ENCODE measurements at regions not wholly inside any gene's neighbourhood (a gene's known extent, or its start where the extent isn't known, plus 50 kb on each side); places are given as distances from the start of the nearest gene placed in this dataset.

DNA sequence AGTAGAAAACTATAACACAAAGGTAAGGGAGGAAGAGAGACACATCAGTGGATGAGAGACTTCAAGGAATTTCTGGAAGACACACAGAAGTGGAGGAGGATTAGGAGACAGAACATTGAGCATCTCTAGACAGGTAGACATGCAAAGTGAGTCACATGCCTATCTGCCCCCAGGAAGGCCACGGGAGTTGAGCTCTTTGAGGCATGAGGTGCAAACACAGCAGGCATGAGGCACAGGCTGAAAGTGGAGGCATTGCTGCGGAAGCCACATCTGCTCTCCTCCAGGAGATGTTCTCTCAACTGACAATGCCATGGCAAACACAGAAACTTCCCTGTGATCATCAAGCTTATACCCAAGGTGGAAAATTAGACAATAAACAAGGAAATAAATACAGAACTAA is 481.6 kb upstream of the MYT1L start:
- Mint-ChIP-seq H3K36me3 (no peaks in the 10 kb centered on the region), H3K9me3 (peaks cover 24% of the 10 kb centered on the region), H3K27ac (no peak overlapping the region), H3K4me3 (no peak overlapping the region), H3K4me1 (no peaks in the 10 kb centered on the region), H3K27me3 (ENCODE audit: insufficient read depth, low read depth) (peaks cover 4% of the 10 kb centered on the region)
- no peak overlapping the region for H3K27ac ChIP-seq
- no peaks in the 10 kb centered on the region for H3K27me3 ChIP-seq
- H3K4me3 ChIP-seq: no peak overlapping the region
- no peak overlapping the region for H3K4me2 ChIP-seq
- no peak for DNase-seq (ENCODE audit: low spot score)
- H4K20me1 ChIP-seq (ENCODE audit: low read depth): no peaks in the 10 kb centered on the region
- H3K79me2 ChIP-seq (ENCODE audit: low read depth): no peaks in the 10 kb centered on the region
- H2AFZ ChIP-seq (replicated peaks): no peak overlapping the region
- TF ChIP-seq EZH2 (IDR thresholded peaks at IDR 0.05): no peak
- no peaks in the 10 kb centered on the region for H3K4me1 ChIP-seq
- no peaks in the 10 kb centered on the region for H3K36me3 ChIP-seq
- H3K9ac ChIP-seq: no peak overlapping the region
- no peaks in the 10 kb centered on the region for H3K9me3 ChIP-seq (ENCODE audit: low read depth)
- no peaks in the 10 kb centered on the region for H3F3A ChIP-seq (ENCODE audit: low read depth)

DNA sequence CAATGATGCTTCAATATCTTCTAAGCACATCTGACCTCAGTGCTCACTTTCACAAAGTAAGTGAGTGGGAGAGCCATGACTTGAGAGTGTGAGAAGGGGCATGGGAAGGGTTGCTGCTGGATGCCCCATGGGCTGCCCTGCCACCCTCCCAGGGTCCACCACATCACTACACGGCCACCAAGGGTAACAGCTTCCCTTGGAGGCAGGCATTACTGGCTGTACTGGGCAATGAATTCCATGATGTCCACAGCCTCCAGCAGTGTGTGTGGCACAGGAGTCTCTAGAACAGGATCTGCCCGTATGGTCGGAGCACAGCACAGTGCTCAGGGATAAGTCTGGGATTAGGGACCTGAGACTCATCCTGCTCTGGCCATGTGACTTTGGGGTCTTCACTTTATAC is 481.0 kb upstream of the MYT1L start:
- H2AFZ ChIP-seq (replicated peaks): no peak overlapping the region
- no peaks in the 10 kb centered on the region for H3K9me3 ChIP-seq (ENCODE audit: low read depth)
- peaks cover 3% of the 10 kb centered on the region for H3K27me3 Mint-ChIP-seq (ENCODE audit: insufficient read depth, low read depth)
- no peaks in the 10 kb centered on the region for H3K4me1 Mint-ChIP-seq
- no peaks in the 10 kb centered on the region for H3K36me3 ChIP-seq
- H3K4me2 ChIP-seq: no peak overlapping the region
- no peaks in the 10 kb centered on the region for H3K4me1 ChIP-seq
- H4K20me1 ChIP-seq (ENCODE audit: low read depth): no peaks in the 10 kb centered on the region
- H3K36me3 Mint-ChIP-seq: no peaks in the 10 kb centered on the region
- H3K9me3 Mint-ChIP-seq: peaks cover 24% of the 10 kb centered on the region
- no peak for TF ChIP-seq CTCF (IDR thresholded peaks at IDR 0.05)
- TF ChIP-seq EZH2phosphoT487 (IDR thresholded peaks at IDR 0.05): no peak
- TF ChIP-seq EZH2 (IDR thresholded peaks at IDR 0.05): no peak
- no peak overlapping the region for H3K4me3 ChIP-seq
- H3K27ac Mint-ChIP-seq: no peak overlapping the region
- no peak overlapping the region for H3K4me3 Mint-ChIP-seq
- no peak overlapping the region for H3K9ac ChIP-seq
- no peaks in the 10 kb centered on the region for H3K79me2 ChIP-seq (ENCODE audit: low read depth)
- DNase-seq (ENCODE audit: low spot score): no peak
- H3K27ac ChIP-seq: no peak overlapping the region
- H3K27me3 ChIP-seq: no peaks in the 10 kb centered on the region
- H3F3A ChIP-seq (ENCODE audit: low read depth): no peaks in the 10 kb centered on the region

- no peak for DNase-seq (ENCODE audit: low spot score)
- no peak overlapping the region for H3K4me3 ChIP-seq
- H3K9me3 Mint-ChIP-seq: peaks cover 19% of the 10 kb centered on the region
- H4K20me1 ChIP-seq (ENCODE audit: low read depth): no peaks in the 10 kb centered on the region
- no peaks in the 10 kb centered on the region for H3F3A ChIP-seq (ENCODE audit: low read depth)
- no peaks in the 10 kb centered on the region for H3K4me1 ChIP-seq
- H3K4me2 ChIP-seq: no peak overlapping the region
- H2AFZ ChIP-seq (replicated peaks): no peak overlapping the region
- no peaks in the 10 kb centered on the region for H3K36me3 ChIP-seq
- no peak overlapping the region for H3K27ac Mint-ChIP-seq
- TF ChIP-seq EZH2phosphoT487 (IDR thresholded peaks at IDR 0.05) (no peak), EZH2 (IDR thresholded peaks at IDR 0.05) (no peak), CTCF (IDR thresholded peaks at IDR 0.05) (no peak)
- no peak overlapping the region for H3K9ac ChIP-seq
- no peak overlapping the region for H3K4me3 Mint-ChIP-seq
- no peak overlapping the region for H3K27ac ChIP-seq
- H3K36me3 Mint-ChIP-seq: no peaks in the 10 kb centered on the region
- H3K4me1 Mint-ChIP-seq: no peaks in the 10 kb centered on the region
- peaks cover 3% of the 10 kb centered on the region for H3K27me3 Mint-ChIP-seq (ENCODE audit: insufficient read depth, low read depth)
- H3K9me3 ChIP-seq (ENCODE audit: low read depth): no peaks in the 10 kb centered on the region
- no peaks in the 10 kb centered on the region for H3K79me2 ChIP-seq (ENCODE audit: low read depth)
- H3K27me3 ChIP-seq: no peaks in the 10 kb centered on the region
These were observed 479.4 kb upstream of the MYT1L start for GRCh38 chr2:2810504-2810903.

DNA sequence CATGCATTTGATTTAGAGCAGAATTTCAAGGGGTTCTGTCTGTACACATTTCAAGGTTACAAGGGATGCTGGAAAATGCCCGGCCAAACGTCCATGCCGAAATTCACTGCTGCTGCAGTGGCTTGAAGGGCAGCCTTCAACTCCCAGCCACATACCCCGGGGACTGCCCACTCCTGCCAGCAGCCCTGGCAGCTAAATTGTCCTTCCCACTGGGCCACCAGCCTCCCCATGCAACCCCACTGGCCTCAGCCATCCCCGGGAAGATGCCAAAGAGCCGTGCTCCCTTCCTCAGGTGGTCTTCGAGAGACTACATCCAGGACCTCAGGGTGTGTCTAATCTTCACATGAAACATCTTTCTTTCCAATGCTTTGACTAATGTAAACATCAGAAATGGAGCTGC is 478.7 kb upstream of the MYT1L start:
- H2AFZ ChIP-seq (replicated peaks): no peak overlapping the region
- no peak overlapping the region for H3K4me3 Mint-ChIP-seq
- H3K9ac ChIP-seq: no peak overlapping the region
- H3K36me3 ChIP-seq: no peaks in the 10 kb centered on the region
- H3K27ac Mint-ChIP-seq: no peak overlapping the region
- H3K4me3 ChIP-seq: no peak overlapping the region
- H3K4me1 Mint-ChIP-seq: no peaks in the 10 kb centered on the region
- H3K9me3 Mint-ChIP-seq: peaks cover 17% of the 10 kb centered on the region
- H4K20me1 ChIP-seq (ENCODE audit: low read depth): no peaks in the 10 kb centered on the region
- TF ChIP-seq EZH2 (IDR thresholded peaks at IDR 0.05) (no peak), CTCF (IDR thresholded peaks at IDR 0.05) (no peak), EZH2phosphoT487 (IDR thresholded peaks at IDR 0.05) (no peak)
- H3K27me3 ChIP-seq: no peaks in the 10 kb centered on the region
- H3K9me3 ChIP-seq (ENCODE audit: low read depth): no peaks in the 10 kb centered on the region
- H3K79me2 ChIP-seq (ENCODE audit: low read depth): no peaks in the 10 kb centered on the region
- H3K27me3 Mint-ChIP-seq (ENCODE audit: insufficient read depth, low read depth): peaks cover 3% of the 10 kb centered on the region
- no peaks in the 10 kb centered on the region for H3F3A ChIP-seq (ENCODE audit: low read depth)
- H3K36me3 Mint-ChIP-seq: no peaks in the 10 kb centered on the region
- H3K4me1 ChIP-seq: no peaks in the 10 kb centered on the region
- DNase-seq (ENCODE audit: low spot score): no peak
- no peak overlapping the region for H3K27ac ChIP-seq
- H3K4me2 ChIP-seq: no peak overlapping the region
